ENCODE measurements at regions not wholly inside any gene's neighbourhood (a gene's known extent, or its start where the extent isn't known, plus 50 kb on each side); places are given as distances from the start of the nearest gene placed in this dataset.
A peak's percentile ranks its signal among the peaks of the same experiment; 100 is the strongest.

DNA sequence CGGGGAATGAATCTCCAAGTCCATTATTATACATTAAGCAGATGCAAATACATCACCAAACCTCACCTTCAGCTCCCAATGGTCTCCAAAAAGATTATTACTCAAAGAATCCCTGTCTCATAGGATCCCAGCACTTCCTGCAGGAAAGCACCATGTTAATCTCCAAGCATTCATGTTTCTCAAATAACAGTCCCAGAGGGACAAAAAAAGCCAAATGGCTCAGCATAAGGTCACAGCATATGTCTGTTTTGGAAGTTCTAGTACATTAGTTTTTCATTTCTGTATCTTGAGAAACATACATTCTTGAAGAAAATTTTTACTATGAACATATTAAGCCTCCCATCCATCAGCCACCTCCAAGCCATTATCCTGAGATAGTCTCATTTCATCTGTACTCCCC is 103.3 kb downstream of the METTL4 start (continued):
- no peak for TF ChIP-seq TEAD1 (CRISPR knock-in tag; IDR thresholded peaks at IDR 0.05)
- no peak for TF ChIP-seq ESRRA (CRISPR knock-in tag; IDR thresholded peaks at IDR 0.05; ENCODE audit: borderline replicate concordance)
- no peak for TF ChIP-seq EMX1 (CRISPR knock-in tag; IDR thresholded peaks at IDR 0.05)
- TF ChIP-seq, protein P1, sequence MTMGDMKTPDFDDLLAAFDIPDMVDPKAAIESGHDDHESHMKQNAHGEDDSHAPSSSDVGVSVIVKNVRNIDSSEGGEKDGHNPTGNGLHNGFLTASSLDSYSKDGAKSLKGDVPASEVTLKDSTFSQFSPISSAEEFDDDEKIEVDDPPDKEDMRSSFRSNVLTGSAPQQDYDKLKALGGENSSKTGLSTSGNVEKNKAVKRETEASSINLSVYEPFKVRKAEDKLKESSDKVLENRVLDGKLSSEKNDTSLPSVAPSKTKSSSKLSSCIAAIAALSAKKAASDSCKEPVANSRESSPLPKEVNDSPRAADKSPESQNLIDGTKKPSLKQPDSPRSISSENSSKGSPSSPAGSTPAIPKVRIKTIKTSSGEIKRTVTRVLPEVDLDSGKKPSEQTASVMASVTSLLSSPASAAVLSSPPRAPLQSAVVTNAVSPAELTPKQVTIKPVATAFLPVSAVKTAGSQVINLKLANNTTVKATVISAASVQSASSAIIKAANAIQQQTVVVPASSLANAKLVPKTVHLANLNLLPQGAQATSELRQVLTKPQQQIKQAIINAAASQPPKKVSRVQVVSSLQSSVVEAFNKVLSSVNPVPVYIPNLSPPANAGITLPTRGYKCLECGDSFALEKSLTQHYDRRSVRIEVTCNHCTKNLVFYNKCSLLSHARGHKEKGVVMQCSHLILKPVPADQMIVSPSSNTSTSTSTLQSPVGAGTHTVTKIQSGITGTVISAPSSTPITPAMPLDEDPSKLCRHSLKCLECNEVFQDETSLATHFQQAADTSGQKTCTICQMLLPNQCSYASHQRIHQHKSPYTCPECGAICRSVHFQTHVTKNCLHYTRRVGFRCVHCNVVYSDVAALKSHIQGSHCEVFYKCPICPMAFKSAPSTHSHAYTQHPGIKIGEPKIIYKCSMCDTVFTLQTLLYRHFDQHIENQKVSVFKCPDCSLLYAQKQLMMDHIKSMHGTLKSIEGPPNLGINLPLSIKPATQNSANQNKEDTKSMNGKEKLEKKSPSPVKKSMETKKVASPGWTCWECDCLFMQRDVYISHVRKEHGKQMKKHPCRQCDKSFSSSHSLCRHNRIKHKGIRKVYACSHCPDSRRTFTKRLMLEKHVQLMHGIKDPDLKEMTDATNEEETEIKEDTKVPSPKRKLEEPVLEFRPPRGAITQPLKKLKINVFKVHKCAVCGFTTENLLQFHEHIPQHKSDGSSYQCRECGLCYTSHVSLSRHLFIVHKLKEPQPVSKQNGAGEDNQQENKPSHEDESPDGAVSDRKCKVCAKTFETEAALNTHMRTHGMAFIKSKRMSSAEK (CRISPR knock-in tag; IDR thresholded peaks at IDR 0.05; ENCODE audit: borderline replicate concordance), result no peak

DNA sequence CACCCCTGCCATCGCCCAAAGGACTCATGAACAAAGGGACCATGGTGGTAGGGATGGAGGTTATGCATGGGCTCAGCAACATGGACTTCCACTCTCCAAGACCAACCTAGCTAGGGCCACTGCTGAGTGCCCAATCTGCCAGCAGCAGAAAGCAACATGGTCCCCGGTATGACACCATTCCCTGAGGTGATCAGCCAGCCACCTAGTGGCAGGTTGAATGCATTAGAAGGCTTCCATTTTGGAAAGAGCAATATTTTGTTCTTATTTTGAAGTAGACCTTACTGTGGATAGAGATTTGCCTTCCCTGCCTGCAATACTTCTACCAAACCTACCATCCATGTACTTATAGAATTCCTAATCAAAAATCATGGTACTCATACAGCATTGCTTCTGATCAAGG is 99.8 kb downstream of the METTL4 start:
- no peak overlapping the region for H3K27ac Mint-ChIP-seq
- H3K27me3 Mint-ChIP-seq (ENCODE audit: low read depth), result no peaks in the 10 kb centered on the region
- H3K36me3 Mint-ChIP-seq, result no peaks in the 10 kb centered on the region
- POLR2A ChIA-PET, result no interaction called here
- H3K9me3 Mint-ChIP-seq, result peaks cover 30% of the 10 kb centered on the region
- peak; percentile 70 for ATAC-seq
- H3K4me3 Mint-ChIP-seq, result no peak overlapping the region
- CTCF ChIA-PET, result no interaction called here
- DNase-seq (ENCODE audit: low spot score), result peak; percentile 14
- H3K4me1 Mint-ChIP-seq, result no peaks in the 10 kb centered on the region
- TF ChIP-seq HMGA2 (CRISPR knock-in tag; IDR thresholded peaks at IDR 0.05), result no peak
- TF ChIP-seq FOXK1 (CRISPR knock-in tag; IDR thresholded peaks at IDR 0.05), result no peak
- TF ChIP-seq, protein P2, sequence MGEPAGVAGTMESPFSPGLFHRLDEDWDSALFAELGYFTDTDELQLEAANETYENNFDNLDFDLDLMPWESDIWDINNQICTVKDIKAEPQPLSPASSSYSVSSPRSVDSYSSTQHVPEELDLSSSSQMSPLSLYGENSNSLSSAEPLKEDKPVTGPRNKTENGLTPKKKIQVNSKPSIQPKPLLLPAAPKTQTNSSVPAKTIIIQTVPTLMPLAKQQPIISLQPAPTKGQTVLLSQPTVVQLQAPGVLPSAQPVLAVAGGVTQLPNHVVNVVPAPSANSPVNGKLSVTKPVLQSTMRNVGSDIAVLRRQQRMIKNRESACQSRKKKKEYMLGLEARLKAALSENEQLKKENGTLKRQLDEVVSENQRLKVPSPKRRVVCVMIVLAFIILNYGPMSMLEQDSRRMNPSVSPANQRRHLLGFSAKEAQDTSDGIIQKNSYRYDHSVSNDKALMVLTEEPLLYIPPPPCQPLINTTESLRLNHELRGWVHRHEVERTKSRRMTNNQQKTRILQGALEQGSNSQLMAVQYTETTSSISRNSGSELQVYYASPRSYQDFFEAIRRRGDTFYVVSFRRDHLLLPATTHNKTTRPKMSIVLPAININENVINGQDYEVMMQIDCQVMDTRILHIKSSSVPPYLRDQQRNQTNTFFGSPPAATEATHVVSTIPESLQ (CRISPR knock-in tag; IDR thresholded peaks at IDR 0.05), result no peak
- TF ChIP-seq, protein P3, sequence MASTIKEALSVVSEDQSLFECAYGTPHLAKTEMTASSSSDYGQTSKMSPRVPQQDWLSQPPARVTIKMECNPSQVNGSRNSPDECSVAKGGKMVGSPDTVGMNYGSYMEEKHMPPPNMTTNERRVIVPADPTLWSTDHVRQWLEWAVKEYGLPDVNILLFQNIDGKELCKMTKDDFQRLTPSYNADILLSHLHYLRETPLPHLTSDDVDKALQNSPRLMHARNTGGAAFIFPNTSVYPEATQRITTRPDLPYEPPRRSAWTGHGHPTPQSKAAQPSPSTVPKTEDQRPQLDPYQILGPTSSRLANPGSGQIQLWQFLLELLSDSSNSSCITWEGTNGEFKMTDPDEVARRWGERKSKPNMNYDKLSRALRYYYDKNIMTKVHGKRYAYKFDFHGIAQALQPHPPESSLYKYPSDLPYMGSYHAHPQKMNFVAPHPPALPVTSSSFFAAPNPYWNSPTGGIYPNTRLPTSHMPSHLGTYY (CRISPR knock-in tag; IDR thresholded peaks at IDR 0.05), result no peak
- TF ChIP-seq, protein P4, sequence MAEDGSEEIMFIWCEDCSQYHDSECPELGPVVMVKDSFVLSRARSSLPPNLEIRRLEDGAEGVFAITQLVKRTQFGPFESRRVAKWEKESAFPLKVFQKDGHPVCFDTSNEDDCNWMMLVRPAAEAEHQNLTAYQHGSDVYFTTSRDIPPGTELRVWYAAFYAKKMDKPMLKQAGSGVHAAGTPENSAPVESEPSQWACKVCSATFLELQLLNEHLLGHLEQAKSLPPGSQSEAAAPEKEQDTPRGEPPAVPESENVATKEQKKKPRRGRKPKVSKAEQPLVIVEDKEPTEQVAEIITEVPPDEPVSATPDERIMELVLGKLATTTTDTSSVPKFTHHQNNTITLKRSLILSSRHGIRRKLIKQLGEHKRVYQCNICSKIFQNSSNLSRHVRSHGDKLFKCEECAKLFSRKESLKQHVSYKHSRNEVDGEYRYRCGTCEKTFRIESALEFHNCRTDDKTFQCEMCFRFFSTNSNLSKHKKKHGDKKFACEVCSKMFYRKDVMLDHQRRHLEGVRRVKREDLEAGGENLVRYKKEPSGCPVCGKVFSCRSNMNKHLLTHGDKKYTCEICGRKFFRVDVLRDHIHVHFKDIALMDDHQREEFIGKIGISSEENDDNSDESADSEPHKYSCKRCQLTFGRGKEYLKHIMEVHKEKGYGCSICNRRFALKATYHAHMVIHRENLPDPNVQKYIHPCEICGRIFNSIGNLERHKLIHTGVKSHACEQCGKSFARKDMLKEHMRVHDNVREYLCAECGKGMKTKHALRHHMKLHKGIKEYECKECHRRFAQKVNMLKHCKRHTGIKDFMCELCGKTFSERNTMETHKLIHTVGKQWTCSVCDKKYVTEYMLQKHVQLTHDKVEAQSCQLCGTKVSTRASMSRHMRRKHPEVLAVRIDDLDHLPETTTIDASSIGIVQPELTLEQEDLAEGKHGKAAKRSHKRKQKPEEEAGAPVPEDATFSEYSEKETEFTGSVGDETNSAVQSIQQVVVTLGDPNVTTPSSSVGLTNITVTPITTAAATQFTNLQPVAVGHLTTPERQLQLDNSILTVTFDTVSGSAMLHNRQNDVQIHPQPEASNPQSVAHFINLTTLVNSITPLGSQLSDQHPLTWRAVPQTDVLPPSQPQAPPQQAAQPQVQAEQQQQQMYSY (CRISPR knock-in tag; IDR thresholded peaks at IDR 0.05), result no peak
- TF ChIP-seq NFATC4 (CRISPR knock-in tag; IDR thresholded peaks at IDR 0.05), result no peak
- TF ChIP-seq, protein P5, sequence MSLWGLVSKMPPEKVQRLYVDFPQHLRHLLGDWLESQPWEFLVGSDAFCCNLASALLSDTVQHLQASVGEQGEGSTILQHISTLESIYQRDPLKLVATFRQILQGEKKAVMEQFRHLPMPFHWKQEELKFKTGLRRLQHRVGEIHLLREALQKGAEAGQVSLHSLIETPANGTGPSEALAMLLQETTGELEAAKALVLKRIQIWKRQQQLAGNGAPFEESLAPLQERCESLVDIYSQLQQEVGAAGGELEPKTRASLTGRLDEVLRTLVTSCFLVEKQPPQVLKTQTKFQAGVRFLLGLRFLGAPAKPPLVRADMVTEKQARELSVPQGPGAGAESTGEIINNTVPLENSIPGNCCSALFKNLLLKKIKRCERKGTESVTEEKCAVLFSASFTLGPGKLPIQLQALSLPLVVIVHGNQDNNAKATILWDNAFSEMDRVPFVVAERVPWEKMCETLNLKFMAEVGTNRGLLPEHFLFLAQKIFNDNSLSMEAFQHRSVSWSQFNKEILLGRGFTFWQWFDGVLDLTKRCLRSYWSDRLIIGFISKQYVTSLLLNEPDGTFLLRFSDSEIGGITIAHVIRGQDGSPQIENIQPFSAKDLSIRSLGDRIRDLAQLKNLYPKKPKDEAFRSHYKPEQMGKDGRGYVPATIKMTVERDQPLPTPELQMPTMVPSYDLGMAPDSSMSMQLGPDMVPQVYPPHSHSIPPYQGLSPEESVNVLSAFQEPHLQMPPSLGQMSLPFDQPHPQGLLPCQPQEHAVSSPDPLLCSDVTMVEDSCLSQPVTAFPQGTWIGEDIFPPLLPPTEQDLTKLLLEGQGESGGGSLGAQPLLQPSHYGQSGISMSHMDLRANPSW (CRISPR knock-in tag; conservative IDR thresholded peaks at IDR 0.05; ENCODE audit: low read depth), result no peak
- TF ChIP-seq ELF4 (CRISPR knock-in tag; IDR thresholded peaks at IDR 0.05; ENCODE audit: low read depth), result no peak
- TF ChIP-seq IRF2 (CRISPR knock-in tag; IDR thresholded peaks at IDR 0.05; ENCODE audit: borderline replicate concordance, low read depth), result no peak
- TF ChIP-seq, protein P6, sequence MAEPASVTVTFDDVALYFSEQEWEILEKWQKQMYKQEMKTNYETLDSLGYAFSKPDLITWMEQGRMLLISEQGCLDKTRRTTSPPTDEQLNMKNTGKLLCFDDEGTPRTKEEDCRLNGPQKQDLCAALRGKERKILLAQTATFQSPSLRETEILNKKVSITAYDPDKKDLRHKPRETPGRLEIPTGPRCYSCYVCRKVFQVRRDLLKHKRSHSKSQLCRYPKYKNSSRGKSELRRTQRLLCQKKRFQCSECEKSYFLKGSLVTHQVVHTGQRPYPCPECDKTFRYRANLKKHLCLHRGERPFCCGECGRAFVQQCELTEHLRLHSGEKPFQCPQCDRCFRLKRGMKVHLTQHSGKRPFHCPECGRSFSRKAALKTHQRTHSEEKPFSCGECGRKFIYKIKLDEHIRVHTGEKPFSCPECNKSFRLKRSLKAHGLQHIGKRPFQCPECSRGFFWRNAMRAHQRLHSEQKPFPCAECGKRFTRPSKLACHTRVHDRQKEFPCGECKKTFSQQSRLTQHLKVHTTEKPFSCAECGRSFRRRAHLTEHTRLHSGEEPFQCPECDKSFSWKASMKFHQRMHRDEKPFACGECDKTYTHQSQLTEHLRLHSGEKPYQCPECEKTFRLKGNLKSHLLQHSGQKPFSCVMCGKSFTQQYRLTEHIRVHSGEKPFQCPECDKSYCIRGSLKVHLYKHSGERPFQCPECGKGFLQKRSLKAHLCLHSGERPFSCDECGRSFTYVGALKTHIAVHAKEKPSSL (CRISPR knock-in tag; conservative IDR thresholded peaks at IDR 0.05), result no peak
- no peak for TF ChIP-seq TEAD4 (CRISPR knock-in tag; IDR thresholded peaks at IDR 0.05)
- no peak for TF ChIP-seq NR3C1 (CRISPR knock-in tag; conservative IDR thresholded peaks at IDR 0.05; ENCODE audit: low read depth)
- TF ChIP-seq, protein P7, sequence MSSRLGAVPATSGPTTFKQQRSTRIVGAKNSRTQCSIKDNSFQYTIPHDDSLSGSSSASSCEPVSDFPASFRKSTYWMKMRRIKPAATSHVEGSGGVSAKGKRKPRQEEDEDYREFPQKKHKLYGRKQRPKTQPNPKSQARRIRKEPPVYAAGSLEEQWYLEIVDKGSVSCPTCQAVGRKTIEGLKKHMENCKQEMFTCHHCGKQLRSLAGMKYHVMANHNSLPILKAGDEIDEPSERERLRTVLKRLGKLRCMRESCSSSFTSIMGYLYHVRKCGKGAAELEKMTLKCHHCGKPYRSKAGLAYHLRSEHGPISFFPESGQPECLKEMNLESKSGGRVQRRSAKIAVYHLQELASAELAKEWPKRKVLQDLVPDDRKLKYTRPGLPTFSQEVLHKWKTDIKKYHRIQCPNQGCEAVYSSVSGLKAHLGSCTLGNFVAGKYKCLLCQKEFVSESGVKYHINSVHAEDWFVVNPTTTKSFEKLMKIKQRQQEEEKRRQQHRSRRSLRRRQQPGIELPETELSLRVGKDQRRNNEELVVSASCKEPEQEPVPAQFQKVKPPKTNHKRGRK (CRISPR knock-in tag; IDR thresholded peaks at IDR 0.05; ENCODE audit: borderline replicate concordance), result no peak
- TF ChIP-seq CBFB (CRISPR knock-in tag; IDR thresholded peaks at IDR 0.05; ENCODE audit: low read depth), result no peak
- TF ChIP-seq ATF1 (CRISPR knock-in tag; IDR thresholded peaks at IDR 0.05), result no peak

Measured in WTC11 (cell line).